ENCODE measurements at regions not wholly inside any gene's neighbourhood (a gene's known extent, or its start where the extent isn't known, plus 50 kb on each side); places are given as distances from the start of the nearest gene placed in this dataset.

DNA sequence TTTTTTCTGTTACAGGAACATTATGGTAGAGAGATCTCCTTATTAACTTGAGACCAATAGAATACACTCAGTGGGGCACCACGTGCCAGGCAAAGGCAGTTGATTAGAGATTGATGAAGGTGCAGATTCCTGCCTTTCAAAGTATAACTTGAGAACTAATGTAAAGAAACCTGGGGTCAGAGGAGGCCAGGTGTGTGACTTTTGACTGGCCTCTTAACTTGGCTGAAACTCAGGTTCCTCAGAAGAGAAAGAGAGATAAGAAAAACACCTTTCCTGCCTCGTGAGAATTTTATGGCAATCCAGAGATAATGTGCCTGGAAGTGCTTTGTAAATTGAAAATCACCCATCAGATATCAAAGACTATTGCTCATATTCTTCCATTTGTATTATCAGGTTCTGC is 110.7 kb upstream of the GZMB start:
- H3K27ac Mint-ChIP-seq (ENCODE audit: unreplicated experiment) = no peak overlapping the region
- Histone ChIP-seq H3K9me3 (peaks cover 7% of the 10 kb centered on the region; the same call in 1 of the 2 replicates), H3K36me3 (ENCODE audit: control insufficient read depth, insufficient read depth, low read length) (no peaks in the 10 kb centered on the region), H3K4me3 (ENCODE audit: low read depth, low read length) (no peak overlapping the region), H3K4me1 (0 out of 2 replicates have a peak, but pooled peaks cover 3% of the 10 kb centered on the region), H3K27me3 (replicated peaks; ENCODE audit: control insufficient read depth, insufficient read depth, low read length) (no peaks in the 10 kb centered on the region)
- H3K4me3 Mint-ChIP-seq (ENCODE audit: unreplicated experiment) = no peak overlapping the region
- ChIA-PET CTCF (no interaction called here), POLR2A (no interaction called here)
- BruUV-seq (replicated peaks) = no TSS peak
- intact Hi-C loops (cut with micrococcal nuclease; ENCODE audit: unreplicated experiment) = no loop called here
- H3K36me3 Mint-ChIP-seq (ENCODE audit: insufficient read depth, unreplicated experiment) = no peaks in the 10 kb centered on the region
- peaks cover 17% of the 10 kb centered on the region for H3K4me1 Mint-ChIP-seq (ENCODE audit: low read depth, unreplicated experiment)
- DNase-seq = no peak
- H3K9me3 Mint-ChIP-seq (ENCODE audit: unreplicated experiment) = peaks cover 23% of the 10 kb centered on the region
- TF ChIP-seq, protein P1, sequence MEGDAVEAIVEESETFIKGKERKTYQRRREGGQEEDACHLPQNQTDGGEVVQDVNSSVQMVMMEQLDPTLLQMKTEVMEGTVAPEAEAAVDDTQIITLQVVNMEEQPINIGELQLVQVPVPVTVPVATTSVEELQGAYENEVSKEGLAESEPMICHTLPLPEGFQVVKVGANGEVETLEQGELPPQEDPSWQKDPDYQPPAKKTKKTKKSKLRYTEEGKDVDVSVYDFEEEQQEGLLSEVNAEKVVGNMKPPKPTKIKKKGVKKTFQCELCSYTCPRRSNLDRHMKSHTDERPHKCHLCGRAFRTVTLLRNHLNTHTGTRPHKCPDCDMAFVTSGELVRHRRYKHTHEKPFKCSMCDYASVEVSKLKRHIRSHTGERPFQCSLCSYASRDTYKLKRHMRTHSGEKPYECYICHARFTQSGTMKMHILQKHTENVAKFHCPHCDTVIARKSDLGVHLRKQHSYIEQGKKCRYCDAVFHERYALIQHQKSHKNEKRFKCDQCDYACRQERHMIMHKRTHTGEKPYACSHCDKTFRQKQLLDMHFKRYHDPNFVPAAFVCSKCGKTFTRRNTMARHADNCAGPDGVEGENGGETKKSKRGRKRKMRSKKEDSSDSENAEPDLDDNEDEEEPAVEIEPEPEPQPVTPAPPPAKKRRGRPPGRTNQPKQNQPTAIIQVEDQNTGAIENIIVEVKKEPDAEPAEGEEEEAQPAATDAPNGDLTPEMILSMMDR (IDR thresholded peaks at IDR 0.05; ENCODE audit: insufficient read depth in 1 of 2, low read depth in 1 of 2, low read length in 1 of 2, severe bottlenecking in 1 of 2, unreplicated experiment in 1 of 2) = no peak
- no peaks in the 10 kb centered on the region for H3K27me3 Mint-ChIP-seq (ENCODE audit: insufficient read depth, unreplicated experiment)

DNA sequence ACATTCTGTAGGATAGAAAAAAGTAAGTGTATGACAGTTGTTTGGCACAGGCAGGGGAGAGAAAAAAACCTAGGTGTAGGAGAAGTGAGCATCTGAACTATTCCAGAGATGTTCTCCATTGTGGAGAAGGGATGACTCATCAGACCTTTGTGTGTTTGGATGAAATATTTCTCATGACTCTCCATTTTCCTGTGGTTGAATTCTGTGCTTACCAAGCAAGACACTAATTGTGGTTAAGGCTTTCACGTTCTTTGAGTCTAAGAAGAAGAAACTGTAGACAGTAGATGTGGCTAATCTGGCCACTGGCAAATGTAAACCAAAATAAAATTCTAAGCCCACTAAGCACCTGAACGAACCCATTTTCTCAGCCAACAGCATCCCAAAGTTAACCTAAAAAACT is 107.9 kb upstream of the GZMB start:
- peaks cover 17% of the 10 kb centered on the region for H3K4me1 Mint-ChIP-seq (ENCODE audit: low read depth, unreplicated experiment)
- POLR2A ChIA-PET = no interaction called here

DNA sequence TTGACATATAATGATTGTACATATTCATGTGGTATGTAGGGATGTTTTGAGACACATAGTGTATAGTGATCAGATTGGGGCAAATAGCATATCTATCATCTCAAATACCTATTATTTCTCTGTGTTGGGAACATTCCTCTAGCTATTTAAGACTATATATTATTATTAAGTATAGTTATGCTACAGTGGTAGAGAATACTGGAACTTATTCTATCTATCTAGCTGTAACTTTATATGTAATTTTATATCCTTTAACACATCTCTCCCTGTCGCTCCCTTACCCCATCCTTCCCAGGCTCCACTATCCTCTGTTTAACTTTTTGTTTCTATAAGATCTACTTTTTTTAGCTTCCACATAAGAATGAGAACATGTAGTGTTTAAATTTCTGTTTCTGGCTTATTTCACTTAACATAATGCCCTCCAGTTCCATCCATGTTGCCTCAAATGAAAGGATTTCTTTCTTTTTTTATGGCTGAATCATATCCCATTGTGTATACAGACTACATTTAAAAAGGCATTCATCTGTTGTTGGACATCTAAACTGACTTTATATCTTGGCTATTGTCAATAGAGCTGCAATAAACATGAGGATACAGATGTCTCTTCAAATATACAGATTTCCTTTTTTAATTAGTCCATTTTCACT is 102.1 kb upstream of the GZMB start:
- CTCF ChIA-PET = no interaction called here
- no peaks in the 10 kb centered on the region for H3K4me1 ChIP-seq
- Mint-ChIP-seq H3K27me3 (ENCODE audit: insufficient read depth, unreplicated experiment) (no peaks in the 10 kb centered on the region), H3K36me3 (ENCODE audit: insufficient read depth, unreplicated experiment) (no peaks in the 10 kb centered on the region), H3K27ac (ENCODE audit: unreplicated experiment) (no peak overlapping the region), H3K9me3 (ENCODE audit: unreplicated experiment) (no peaks in the 10 kb centered on the region), H3K4me1 (ENCODE audit: low read depth, unreplicated experiment) (no peaks in the 10 kb centered on the region), H3K4me3 (ENCODE audit: unreplicated experiment) (no peak overlapping the region)
- no peaks in the 10 kb centered on the region for H3K9me3 ChIP-seq
- TF ChIP-seq, protein P1 (IDR thresholded peaks at IDR 0.05; ENCODE audit: insufficient read depth in 1 of 2, low read depth in 1 of 2, low read length in 1 of 2, severe bottlenecking in 1 of 2, unreplicated experiment in 1 of 2) = no peak
- POLR2A ChIA-PET = no interaction called here
- H3K27me3 ChIP-seq (replicated peaks; ENCODE audit: control insufficient read depth, insufficient read depth, low read length) = no peaks in the 10 kb centered on the region
- DNase-seq = no peak
- H3K4me3 ChIP-seq (ENCODE audit: low read depth, low read length) = no peak overlapping the region
- intact Hi-C loops (cut with micrococcal nuclease; ENCODE audit: unreplicated experiment) = loop anchor here (1.0 to 10.0 kb wide), 5 partner anchors 69 to 415 kb away; no protein-coding TSS in a partner anchor
- H3K36me3 ChIP-seq (ENCODE audit: control insufficient read depth, insufficient read depth, low read length) = no peaks in the 10 kb centered on the region
- no TSS peak for BruUV-seq (replicated peaks)

More for the DNA sequence above, 107.9 kb upstream of the GZMB start:
- Histone ChIP-seq H3K4me1 (0 out of 2 replicates have a peak, but pooled peaks cover 3% of the 10 kb centered on the region), H3K36me3 (ENCODE audit: control insufficient read depth, insufficient read depth, low read length) (no peaks in the 10 kb centered on the region), H3K9me3 (no peaks in the 10 kb centered on the region), H3K27me3 (replicated peaks; ENCODE audit: control insufficient read depth, insufficient read depth, low read length) (no peaks in the 10 kb centered on the region), H3K4me3 (ENCODE audit: low read depth, low read length) (no peak overlapping the region)
- Mint-ChIP-seq H3K4me3 (ENCODE audit: unreplicated experiment) (no peak overlapping the region), H3K27ac (ENCODE audit: unreplicated experiment) (no peak overlapping the region), H3K9me3 (ENCODE audit: unreplicated experiment) (peaks cover 12% of the 10 kb centered on the region), H3K36me3 (ENCODE audit: insufficient read depth, unreplicated experiment) (no peaks in the 10 kb centered on the region), H3K27me3 (ENCODE audit: insufficient read depth, unreplicated experiment) (no peaks in the 10 kb centered on the region)
- TF ChIP-seq, protein P1 (IDR thresholded peaks at IDR 0.05; ENCODE audit: insufficient read depth in 1 of 2, low read depth in 1 of 2, low read length in 1 of 2, severe bottlenecking in 1 of 2, unreplicated experiment in 1 of 2) = no peak
- CTCF ChIA-PET = no interaction called here
- no peak for DNase-seq
- intact Hi-C loops (cut with micrococcal nuclease; ENCODE audit: unreplicated experiment) = no loop called here
- no TSS peak for BruUV-seq (replicated peaks)
